ENCODE measurements at regions not wholly inside any gene's neighbourhood (a gene's known extent, or its start where the extent isn't known, plus 50 kb on each side); places are given as distances from the start of the nearest gene placed in this dataset.

DNA sequence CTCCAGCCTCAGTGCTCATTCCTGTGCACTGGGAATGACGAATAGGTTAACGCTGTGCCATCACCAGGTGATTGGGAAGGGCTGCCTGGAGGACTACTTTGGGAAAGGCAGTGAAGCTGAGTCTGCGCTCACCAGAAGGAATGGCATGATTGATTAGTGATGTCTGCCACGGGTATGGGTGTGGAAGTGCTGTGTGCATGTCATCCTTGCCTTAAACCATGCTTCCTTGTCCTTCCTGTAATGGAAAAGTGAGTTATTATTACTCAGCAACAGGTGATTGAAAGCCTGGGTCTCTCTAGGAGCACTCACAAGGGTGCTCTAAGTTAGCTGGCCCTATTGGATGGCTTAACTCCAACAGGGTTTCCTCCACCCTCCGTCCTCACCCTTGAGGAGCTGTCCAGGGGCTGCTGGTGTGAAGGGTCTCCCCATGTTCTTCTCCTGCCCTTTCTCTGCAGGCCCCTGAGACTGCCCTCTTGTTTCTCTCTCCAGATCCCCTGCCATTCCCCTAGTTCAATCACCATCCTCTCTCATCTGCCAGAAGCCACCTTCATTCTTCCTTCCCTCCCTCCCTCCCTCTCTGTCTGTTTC lies 121.9 kb upstream of the NECTIN1 start:
- peaks cover 0 to 12% (median 6%) of the 10 kb centered on the region in 5 donors for H3K27me3 Mint-ChIP-seq
- peak overlapping the region in 1 of 10 donors; percentile 75 for H3K27ac Mint-ChIP-seq
- H3K4me1 Mint-ChIP-seq: peaks cover 0 to 3% (median 0%) of the 10 kb centered on the region in 4 donors
- H3K36me3 Mint-ChIP-seq: no peaks in the 10 kb centered on the region
- ATAC-seq (no peak), DNase-seq (no peak)
- peaks cover 0 to 4% (median 0%) of the 10 kb centered on the region in 9 donors for H3K9me3 Mint-ChIP-seq
- no peak overlapping the region for H3K4me3 Mint-ChIP-seq
- POLR2A ChIA-PET: no interaction called here

DNA sequence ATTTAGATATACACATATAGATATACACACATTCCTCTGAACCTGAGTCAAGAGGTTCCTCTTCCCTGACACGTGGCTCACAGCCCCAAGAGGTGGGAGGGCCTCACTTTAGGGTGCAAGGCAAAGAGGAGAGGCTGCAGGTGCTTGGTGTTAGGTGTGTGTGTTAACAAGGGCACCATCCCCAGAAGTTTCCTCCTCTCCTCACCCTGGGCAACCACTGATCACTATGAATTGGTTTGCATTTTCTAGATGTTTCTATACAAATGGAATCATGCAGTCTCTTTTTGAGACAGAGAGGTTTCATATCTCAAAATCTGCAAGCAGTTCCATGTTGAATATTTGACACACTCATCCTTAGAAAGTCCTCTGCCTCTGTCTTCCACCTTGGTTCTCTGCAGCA lies 120.9 kb upstream of the NECTIN1 start:
- Mint-ChIP-seq H3K27me3 (peaks cover 0 to 12% (median 6%) of the 10 kb centered on the region in 5 donors), H3K4me1 (peaks cover 0 to 3% (median 0%) of the 10 kb centered on the region in 4 donors), H3K36me3 (no peaks in the 10 kb centered on the region), H3K9me3 (peaks cover 0 to 4% (median 0%) of the 10 kb centered on the region in 9 donors), H3K27ac (no peak overlapping the region), H3K4me3 (no peak overlapping the region)
- DNase-seq (no peak), ATAC-seq (no peak)
- POLR2A ChIA-PET: no interaction called here

DNA sequence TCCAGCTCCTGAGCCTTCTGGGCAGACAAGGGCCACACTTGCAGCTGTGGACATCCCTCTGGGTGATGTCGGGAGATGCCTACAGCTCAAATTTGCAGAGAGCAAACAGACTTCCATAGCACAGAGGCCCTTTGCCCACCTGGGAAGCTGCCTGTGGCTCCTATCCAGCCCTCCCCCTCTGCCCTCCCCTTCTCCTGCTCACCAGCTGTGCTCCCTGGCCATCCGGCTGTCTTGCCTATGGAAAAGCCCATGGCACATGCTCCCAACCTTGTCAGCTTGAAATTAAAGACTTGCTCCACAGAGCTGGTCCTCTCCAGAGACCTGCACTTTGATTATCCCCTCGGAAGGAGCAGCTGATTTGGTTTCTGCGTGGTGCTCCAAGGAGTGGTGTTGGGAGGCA lies 118.9 kb upstream of the NECTIN1 start:
- POLR2A ChIA-PET: no interaction called here
- Mint-ChIP-seq H3K27me3 (peaks cover 0 to 21% (median 9%) of the 10 kb centered on the region in 5 donors), H3K4me3 (no peak overlapping the region), H3K9me3 (peaks cover 0 to 4% (median 0%) of the 10 kb centered on the region in 9 donors), H3K4me1 (peaks cover 0 to 2% (median 0%) of the 10 kb centered on the region in 4 donors), H3K36me3 (no peaks in the 10 kb centered on the region), H3K27ac (peak overlapping the region in 1 of 10 donors; percentile 40)
- no peak for ATAC-seq
- no peak for DNase-seq

DNA sequence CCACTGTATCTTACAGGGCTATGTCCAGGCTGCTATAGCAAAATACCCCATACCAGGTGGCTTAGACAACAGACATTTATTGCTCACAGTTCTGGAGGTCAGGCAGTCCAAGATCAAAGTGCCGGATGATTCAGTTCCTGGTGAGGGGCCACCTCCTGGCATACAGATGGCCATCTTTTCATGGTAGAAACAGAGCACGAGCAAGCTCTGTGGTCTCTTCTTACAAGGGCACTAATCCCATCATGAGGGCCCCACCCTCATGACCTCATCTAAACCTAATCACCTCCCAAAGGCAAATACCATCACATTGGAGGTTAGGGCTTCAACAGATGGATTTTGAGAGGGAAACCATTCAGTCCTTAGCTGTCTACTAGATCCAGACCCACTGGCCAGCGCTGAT lies 117.4 kb upstream of the NECTIN1 start:
- peaks cover 2 to 17% (median 14%) of the 10 kb centered on the region in 5 donors for H3K27me3 Mint-ChIP-seq
- no peaks in the 10 kb centered on the region for H3K36me3 Mint-ChIP-seq
- H3K27ac Mint-ChIP-seq: no peak overlapping the region
- no peak overlapping the region for H3K4me3 Mint-ChIP-seq
- ATAC-seq (no peak), DNase-seq (no peak)
- peaks cover 0 to 4% (median 0%) of the 10 kb centered on the region in 9 donors for H3K9me3 Mint-ChIP-seq
- peaks cover 0 to 2% (median 0%) of the 10 kb centered on the region in 4 donors for H3K4me1 Mint-ChIP-seq
- POLR2A ChIA-PET: no interaction called here

DNA sequence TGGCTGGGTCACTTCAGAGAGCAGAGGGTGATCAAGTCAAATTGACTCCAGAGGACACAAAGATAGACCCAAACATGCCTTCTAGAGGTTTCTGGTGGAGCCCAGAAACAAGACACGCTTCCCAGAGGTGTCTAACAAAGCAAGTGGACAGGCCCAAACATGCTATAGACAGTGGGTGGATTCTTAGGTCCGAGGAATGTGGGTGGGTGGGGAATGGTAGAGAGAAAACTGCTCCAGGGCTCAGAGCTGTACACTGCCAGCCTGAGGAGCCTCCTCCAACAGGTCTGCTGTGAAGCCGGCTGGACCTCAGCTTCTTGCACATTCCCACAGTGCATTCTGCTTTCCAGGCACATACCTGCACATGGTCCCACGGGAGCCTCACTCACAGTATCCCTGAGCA lies 116.8 kb upstream of the NECTIN1 start:
- Mint-ChIP-seq H3K4me3 (no peak overlapping the region), H3K4me1 (peaks cover 0 to 2% (median 0%) of the 10 kb centered on the region in 4 donors), H3K36me3 (no peaks in the 10 kb centered on the region), H3K27ac (no peak overlapping the region), H3K9me3 (peaks cover 0 to 4% (median 0%) of the 10 kb centered on the region in 9 donors), H3K27me3 (peaks cover 2 to 16% (median 14%) of the 10 kb centered on the region in 5 donors)
- DNase-seq: no peak
- no peak for ATAC-seq
- POLR2A ChIA-PET: no interaction called here

DNA sequence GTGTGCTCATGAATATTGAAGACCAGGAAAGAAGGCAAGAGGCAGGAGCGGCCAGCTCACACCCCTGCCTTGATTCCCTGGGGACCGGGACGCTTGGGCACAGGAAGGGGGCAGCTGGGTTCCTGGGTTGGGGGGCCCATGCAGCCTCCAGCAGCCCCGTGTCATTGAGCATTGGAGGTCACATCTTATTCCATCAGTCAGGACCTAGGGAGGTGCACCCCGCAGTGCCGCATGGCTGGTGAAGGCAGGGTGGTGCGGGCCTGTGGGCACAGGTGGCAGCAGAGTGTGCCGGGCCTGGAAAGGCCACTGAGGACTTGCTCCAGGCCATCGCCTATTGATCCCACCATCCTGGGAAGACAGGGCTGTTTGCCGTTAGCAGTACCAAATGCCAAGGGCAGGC lies 116.3 kb upstream of the NECTIN1 start:
- Mint-ChIP-seq H3K4me1 (peaks cover 0 to 2% (median 0%) of the 10 kb centered on the region in 4 donors), H3K27me3 (peaks cover 2 to 16% (median 14%) of the 10 kb centered on the region in 5 donors), H3K4me3 (no peak overlapping the region), H3K36me3 (no peaks in the 10 kb centered on the region), H3K9me3 (peaks cover 0 to 4% (median 0%) of the 10 kb centered on the region in 9 donors), H3K27ac (no peak overlapping the region)
- DNase-seq (no peak), ATAC-seq (no peak)
- POLR2A ChIA-PET: no interaction called here

DNA sequence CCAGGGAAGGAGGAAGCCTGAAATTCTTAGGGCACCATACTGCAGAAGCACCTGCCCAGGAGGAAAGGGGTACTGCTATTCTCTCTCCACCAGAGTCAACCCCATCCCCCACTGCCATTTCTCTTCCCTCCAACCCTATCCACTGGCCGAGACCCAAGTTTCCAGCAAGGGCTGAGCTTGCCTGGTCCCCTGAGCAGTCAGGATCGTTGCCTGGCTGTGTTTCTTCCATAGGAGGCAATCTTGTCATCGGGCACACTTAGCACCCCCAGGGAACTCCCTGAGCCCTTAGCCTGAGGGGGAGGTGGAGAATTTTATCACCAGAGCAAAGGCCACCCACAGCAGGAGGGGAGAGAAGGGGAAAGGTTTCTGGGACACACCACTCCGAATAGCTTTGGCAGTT lies 115.8 kb upstream of the NECTIN1 start:
- no peak overlapping the region for H3K4me3 Mint-ChIP-seq
- peaks cover 5 to 17% (median 16%) of the 10 kb centered on the region in 5 donors for H3K27me3 Mint-ChIP-seq
- peaks cover 0 to 4% (median 0%) of the 10 kb centered on the region in 9 donors for H3K9me3 Mint-ChIP-seq
- H3K27ac Mint-ChIP-seq: no peak overlapping the region
- DNase-seq (no peak), ATAC-seq (no peak)
- H3K36me3 Mint-ChIP-seq: no peaks in the 10 kb centered on the region
- POLR2A ChIA-PET: no interaction called here
- H3K4me1 Mint-ChIP-seq: peaks cover 0 to 2% (median 0%) of the 10 kb centered on the region in 4 donors

DNA sequence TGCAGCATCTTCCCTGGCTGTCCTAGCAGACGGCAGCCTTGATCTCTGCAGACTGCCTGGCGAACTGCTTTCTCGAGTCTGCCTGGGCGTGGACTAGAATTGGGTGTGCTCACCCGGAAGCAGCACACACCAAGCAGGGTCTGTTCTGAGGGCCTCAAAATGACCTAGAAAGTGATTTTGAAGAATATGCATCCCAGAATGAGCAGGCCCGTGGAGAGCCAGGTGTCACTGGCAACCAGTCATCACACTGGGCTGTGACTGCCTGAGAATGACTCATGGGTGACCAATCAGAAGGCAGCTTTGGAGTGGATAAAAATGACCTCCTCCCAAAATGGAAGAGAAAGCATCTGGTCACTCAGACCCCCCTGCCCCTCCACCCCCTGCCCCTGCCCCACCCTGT lies 114.9 kb upstream of the NECTIN1 start:
- Mint-ChIP-seq H3K4me1 (peaks cover 0 to 2% (median under 1%) of the 10 kb centered on the region in 4 donors), H3K9me3 (peaks cover 0 to 4% (median 0%) of the 10 kb centered on the region in 9 donors), H3K4me3 (no peak overlapping the region), H3K27me3 (peaks cover 5 to 27% (median 22%) of the 10 kb centered on the region in 5 donors), H3K27ac (no peak overlapping the region), H3K36me3 (no peaks in the 10 kb centered on the region)
- DNase-seq (no peak), ATAC-seq (no peak)
- POLR2A ChIA-PET: no interaction called here

DNA sequence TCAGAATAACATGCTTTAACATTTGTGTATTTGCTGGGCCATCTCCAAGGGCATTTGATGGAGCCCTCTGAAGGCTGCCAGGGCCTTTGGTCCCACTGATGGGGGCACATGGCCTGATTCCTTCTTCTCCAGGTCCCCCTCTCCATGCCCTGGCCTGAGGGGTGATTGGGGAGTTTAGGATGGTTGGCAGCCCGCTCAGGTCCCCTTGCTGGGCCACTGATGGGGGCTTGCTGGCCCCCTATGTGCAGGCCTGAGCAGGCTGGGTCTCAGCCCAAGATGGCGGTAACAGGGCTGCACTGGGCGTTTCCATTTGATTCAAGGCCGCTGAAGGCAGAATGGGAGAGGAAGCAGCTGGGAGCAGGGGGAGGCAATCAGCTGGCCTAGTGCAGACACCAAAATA lies 113.7 kb upstream of the NECTIN1 start:
- DNase-seq: no peak
- Mint-ChIP-seq H3K27ac (no peak overlapping the region), H3K4me1 (peaks cover 0 to 2% (median under 1%) of the 10 kb centered on the region in 4 donors), H3K36me3 (no peaks in the 10 kb centered on the region), H3K27me3 (peaks cover 8 to 38% (median 28%) of the 10 kb centered on the region in 5 donors), H3K9me3 (peaks cover 0 to 4% (median 0%) of the 10 kb centered on the region in 9 donors), H3K4me3 (no peak overlapping the region)
- POLR2A ChIA-PET: no interaction called here
- no peak for ATAC-seq

DNA sequence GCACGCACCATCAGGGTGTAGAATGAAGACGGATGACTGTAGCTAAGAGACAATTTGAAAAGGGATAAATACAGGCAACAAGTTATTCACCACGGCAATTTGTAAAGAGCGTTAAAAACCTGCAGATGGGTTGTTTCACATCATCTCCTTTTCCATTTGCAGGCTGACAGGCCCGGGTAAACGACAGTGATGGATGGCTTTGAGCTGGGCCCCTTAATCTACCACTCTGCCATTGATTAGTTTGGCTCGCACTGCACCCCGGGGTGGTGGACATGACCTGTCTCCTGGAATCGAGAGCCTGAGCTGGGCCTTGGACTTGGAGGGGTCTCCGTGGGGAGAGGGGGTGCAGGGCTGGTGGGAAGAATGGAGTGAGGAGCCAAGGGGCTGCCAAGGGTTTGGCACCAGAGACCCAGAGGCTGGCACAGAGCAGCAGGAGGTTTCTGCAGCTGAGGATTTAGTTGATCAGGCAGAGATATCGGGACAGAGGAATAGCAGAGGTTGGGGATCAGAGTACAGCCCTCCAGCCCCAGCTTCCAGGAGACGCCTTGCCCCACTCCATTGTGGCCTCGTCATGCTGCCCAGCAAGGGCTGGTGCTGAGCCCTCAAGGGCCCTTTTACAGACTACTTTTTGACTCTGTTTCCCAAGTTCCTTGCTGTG lies 110.6 kb upstream of the NECTIN1 start:
- Mint-ChIP-seq H3K27me3 (peaks cover 11 to 57% (median 36%) of the 10 kb centered on the region in 5 donors), H3K4me3 (no peak overlapping the region), H3K9me3 (no peaks in the 10 kb centered on the region), H3K36me3 (no peaks in the 10 kb centered on the region), H3K4me1 (peaks cover 0 to 2% (median under 1%) of the 10 kb centered on the region in 4 donors), H3K27ac (peak overlapping the region in 2 of 10 donors; percentile 11 to 41)
- DNase-seq: no peak
- no peak for ATAC-seq
- POLR2A ChIA-PET: no interaction called here

DNA sequence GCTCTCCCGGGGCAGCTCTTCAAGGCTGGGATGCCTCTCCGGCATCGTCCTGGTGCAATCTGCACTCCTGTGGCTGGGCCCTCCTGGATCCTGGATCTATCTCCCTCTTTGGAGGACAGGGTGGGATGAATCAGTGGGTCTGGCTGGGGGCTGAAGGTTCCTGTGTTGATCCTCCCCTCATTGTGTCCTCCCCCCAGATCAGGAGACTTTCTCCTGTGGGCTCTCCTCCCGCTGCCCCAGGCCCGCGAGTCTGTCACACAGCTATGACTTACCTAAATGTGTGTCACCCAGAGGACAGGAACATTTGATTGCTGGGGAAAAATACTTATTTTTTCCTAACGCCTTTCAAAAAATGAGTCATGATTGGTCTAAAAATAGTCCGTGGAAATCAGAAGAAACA lies 106.8 kb upstream of the NECTIN1 start:
- Mint-ChIP-seq H3K4me1 (peaks cover 0 to 2% (median 0%) of the 10 kb centered on the region in 4 donors), H3K27me3 (peaks cover 18 to 80% (median 43%) of the 10 kb centered on the region in 5 donors), H3K9me3 (peaks cover 0 to 2% (median 0%) of the 10 kb centered on the region in 9 donors), H3K4me3 (no peak overlapping the region), H3K36me3 (no peaks in the 10 kb centered on the region), H3K27ac (no peak overlapping the region)
- POLR2A ChIA-PET: no interaction called here
- DNase-seq (no peak), ATAC-seq (no peak)

DNA sequence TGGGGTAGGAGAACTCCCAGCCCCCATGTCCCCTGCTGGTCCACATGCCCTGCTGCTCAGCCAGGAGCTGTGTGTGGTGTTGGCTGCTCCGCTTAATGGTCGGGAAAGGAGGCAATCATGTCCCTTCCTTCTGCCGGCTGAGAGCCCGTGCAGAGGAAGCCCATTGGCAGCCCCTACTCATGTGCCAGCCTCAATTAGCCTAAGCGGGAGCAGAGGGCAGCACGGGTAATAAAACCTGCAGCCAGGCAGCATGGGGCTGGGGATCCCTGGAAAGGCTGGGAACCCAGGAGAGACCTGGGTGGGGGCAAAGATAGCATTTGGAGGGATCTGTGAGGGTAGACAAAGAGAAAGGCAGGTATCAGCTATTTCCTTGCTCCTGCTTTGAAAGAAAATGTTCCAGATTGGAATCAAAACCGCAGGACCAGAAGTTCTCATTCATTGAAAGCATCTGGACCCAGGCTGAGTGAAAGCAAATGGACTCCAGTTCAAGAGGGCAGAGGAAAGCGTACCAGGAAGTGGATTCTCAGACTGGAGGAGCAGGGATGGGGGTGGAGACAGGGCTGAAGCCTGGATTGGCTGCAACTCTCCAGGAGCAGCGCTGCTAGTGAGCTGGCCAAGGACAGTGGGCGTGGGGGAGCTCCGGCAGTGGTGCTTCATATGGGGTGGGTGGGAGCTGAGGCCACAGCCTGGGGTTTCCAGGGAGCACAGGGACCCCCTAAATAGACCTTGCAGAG lies 103.4 kb upstream of the NECTIN1 start:
- ATAC-seq (no peak), DNase-seq (no peak)
- peaks cover 24 to 85% (median 52%) of the 10 kb centered on the region in 5 donors for H3K27me3 Mint-ChIP-seq
- no peak overlapping the region for H3K27ac Mint-ChIP-seq
- no peak overlapping the region for H3K4me3 Mint-ChIP-seq
- no peaks in the 10 kb centered on the region for H3K4me1 Mint-ChIP-seq
- no peaks in the 10 kb centered on the region for H3K36me3 Mint-ChIP-seq
- POLR2A ChIA-PET: no interaction called here
- H3K9me3 Mint-ChIP-seq: peaks cover 0 to 4% (median 0%) of the 10 kb centered on the region in 9 donors

DNA sequence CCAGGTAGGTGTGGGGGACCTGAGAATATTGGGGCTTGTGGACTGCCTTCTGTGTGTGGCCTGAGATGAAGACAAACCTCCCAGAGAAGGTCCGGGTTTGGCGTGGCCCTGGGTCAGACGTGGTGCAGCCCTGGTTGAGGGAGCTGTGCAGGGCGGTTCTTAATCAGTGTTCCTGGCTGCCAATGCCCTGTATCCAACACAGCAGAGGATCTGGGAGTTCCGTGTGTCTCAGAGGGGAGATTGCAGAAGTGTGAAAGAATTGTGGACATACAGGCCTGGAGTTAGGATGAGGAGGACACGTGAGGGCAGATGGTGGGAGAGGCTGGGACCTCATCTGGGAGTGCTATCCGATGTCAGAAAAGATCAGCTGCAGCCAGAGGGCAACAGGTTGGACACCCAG lies 102.0 kb upstream of the NECTIN1 start:
- Mint-ChIP-seq H3K27me3 (peaks cover 22 to 80% (median 51%) of the 10 kb centered on the region in 5 donors), H3K4me3 (no peak overlapping the region), H3K4me1 (no peaks in the 10 kb centered on the region), H3K36me3 (no peaks in the 10 kb centered on the region), H3K9me3 (peaks cover under 1 to 12% (median 2%) of the 10 kb centered on the region in 9 donors), H3K27ac (peak overlapping the region in 1 of 10 donors; percentile 60)
- POLR2A ChIA-PET: no interaction called here
- ATAC-seq (no peak), DNase-seq (no peak)

Measured in naive thymus-derived CD8-positive, alpha-beta T cell (primary cell).